HL-60 (cell line): ENCODE measurements at regions not wholly inside any gene's neighbourhood (a gene's known extent, or its start where the extent isn't known, plus 50 kb on each side); places are given as distances from the start of the nearest gene placed in this dataset.

Experiments
- DNase-seq, 2 experiments: peaks; one replicate each; pipeline ENCODE4 v3.0.0-alpha.2; 2010 to 2020; ENCODE audit warnings: low read depth in 1 of 2, low spot score in 1 of 2
- H3K27ac ChIP-seq: fragments of 250-450 bp; sonication (Bioruptor Pico); replicated peaks from 2 replicates; pipeline ENCODE4 v1.5.1; 2020; ENCODE audit warnings: mild to moderate bottlenecking, moderate library complexity
- H3K27me3 ChIP-seq: fragments of 250-450 bp; sonication (Bioruptor Pico); 2 replicates; pipeline ENCODE4 v1.5.1; 2021; ENCODE audit warnings: mild to moderate bottlenecking, moderate library complexity; ENCODE audit not compliant: insufficient read depth, poor library complexity, severe bottlenecking
- H3K4me3 ChIP-seq: replicated peaks from 2 replicates; pipeline ENCODE4 v1.5.1; 2011; ENCODE audit warnings: mild to moderate bottlenecking, control low read depth, low read length; ENCODE audit not compliant: insufficient read depth
- GABPA ChIP-seq: IDR thresholded peaks from 2 replicates; pipeline ENCODE4 v1.6.1; 2012; ENCODE audit warnings: low read depth
- POLR2AphosphoS5 ChIP-seq: IDR thresholded peaks from 2 replicates; pipeline ENCODE4 v1.6.1; 2012; ENCODE audit warnings: low read depth
- SPI1 ChIP-seq: IDR thresholded peaks from 2 replicates; pipeline ENCODE4 v1.6.1; 2012; ENCODE audit warnings: low read depth, mild to moderate bottlenecking, borderline replicate concordance
- TF ChIP-seq, protein P1 (sequence below): IDR thresholded peaks from 2 replicates; pipeline ENCODE4 v1.6.1; 2012; ENCODE audit warnings: low read depth; ENCODE audit not compliant: insufficient replicate concordance
- TF ChIP-seq, protein P2 (sequence below): IDR thresholded peaks from one replicate; pipeline ENCODE4 v1.5.1; 2011; ENCODE audit warnings: low read length, control low read depth, inconsistent platforms; ENCODE audit not compliant: insufficient read depth

DNA sequence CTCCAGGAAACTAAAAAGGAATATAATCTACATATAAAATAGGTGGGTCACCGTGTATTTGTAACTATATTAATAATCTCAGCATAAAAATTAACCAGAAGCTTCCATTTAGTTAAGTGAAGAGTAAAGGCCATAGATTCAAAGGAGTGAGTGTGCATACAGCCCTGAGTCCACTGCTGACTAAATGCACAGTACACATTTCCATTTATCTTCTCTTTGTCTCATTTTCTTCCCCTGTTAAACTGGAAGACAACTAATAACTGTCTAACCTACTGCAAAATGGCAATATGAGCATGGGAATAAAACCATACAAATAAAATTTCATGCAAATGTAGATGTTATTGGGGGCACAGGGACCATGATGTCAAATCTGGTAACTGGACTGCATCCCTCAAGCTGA lies 59.9 kb upstream of the DAB2 start:
- TF ChIP-seq POLR2AphosphoS5 (no peak), SPI1 (no peak), GABPA (no peak)
- TF ChIP-seq, protein P1, sequence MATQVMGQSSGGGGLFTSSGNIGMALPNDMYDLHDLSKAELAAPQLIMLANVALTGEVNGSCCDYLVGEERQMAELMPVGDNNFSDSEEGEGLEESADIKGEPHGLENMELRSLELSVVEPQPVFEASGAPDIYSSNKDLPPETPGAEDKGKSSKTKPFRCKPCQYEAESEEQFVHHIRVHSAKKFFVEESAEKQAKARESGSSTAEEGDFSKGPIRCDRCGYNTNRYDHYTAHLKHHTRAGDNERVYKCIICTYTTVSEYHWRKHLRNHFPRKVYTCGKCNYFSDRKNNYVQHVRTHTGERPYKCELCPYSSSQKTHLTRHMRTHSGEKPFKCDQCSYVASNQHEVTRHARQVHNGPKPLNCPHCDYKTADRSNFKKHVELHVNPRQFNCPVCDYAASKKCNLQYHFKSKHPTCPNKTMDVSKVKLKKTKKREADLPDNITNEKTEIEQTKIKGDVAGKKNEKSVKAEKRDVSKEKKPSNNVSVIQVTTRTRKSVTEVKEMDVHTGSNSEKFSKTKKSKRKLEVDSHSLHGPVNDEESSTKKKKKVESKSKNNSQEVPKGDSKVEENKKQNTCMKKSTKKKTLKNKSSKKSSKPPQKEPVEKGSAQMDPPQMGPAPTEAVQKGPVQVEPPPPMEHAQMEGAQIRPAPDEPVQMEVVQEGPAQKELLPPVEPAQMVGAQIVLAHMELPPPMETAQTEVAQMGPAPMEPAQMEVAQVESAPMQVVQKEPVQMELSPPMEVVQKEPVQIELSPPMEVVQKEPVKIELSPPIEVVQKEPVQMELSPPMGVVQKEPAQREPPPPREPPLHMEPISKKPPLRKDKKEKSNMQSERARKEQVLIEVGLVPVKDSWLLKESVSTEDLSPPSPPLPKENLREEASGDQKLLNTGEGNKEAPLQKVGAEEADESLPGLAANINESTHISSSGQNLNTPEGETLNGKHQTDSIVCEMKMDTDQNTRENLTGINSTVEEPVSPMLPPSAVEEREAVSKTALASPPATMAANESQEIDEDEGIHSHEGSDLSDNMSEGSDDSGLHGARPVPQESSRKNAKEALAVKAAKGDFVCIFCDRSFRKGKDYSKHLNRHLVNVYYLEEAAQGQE, result no peak
- TF ChIP-seq, protein P2, sequence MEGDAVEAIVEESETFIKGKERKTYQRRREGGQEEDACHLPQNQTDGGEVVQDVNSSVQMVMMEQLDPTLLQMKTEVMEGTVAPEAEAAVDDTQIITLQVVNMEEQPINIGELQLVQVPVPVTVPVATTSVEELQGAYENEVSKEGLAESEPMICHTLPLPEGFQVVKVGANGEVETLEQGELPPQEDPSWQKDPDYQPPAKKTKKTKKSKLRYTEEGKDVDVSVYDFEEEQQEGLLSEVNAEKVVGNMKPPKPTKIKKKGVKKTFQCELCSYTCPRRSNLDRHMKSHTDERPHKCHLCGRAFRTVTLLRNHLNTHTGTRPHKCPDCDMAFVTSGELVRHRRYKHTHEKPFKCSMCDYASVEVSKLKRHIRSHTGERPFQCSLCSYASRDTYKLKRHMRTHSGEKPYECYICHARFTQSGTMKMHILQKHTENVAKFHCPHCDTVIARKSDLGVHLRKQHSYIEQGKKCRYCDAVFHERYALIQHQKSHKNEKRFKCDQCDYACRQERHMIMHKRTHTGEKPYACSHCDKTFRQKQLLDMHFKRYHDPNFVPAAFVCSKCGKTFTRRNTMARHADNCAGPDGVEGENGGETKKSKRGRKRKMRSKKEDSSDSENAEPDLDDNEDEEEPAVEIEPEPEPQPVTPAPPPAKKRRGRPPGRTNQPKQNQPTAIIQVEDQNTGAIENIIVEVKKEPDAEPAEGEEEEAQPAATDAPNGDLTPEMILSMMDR, result no peak
- DNase-seq, result no peak
- H3K4me3 ChIP-seq, result no peak overlapping the region
- H3K27ac ChIP-seq, result no peak overlapping the region
- no peaks in the 10 kb centered on the region for H3K27me3 ChIP-seq

DNA sequence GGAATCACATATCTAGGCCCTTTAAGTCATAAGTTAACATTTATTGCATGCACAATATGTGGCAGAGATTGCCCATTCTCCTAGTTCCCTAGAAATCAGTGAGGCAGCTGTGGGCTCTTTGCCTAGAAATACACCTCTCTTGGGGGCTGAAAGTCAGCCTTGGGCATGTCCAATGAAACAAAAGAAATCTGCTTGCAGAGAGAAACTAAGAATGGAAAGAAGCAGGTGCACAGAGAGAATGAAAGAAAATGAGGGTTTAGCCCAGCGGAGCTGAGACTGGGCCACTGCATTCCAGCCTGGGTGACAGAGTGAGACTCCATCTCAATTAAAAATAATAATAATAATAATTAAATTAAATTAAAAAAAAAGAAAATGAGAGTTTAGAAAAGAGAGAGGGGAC lies 57.3 kb upstream of the DAB2 start:
- Histone ChIP-seq H3K27me3 (no peaks in the 10 kb centered on the region), H3K27ac (no peak overlapping the region), H3K4me3 (no peak overlapping the region)
- no peak for TF ChIP-seq POLR2AphosphoS5
- TF ChIP-seq SPI1, result no peak
- TF ChIP-seq, protein P2, result no peak
- TF ChIP-seq GABPA, result no peak
- TF ChIP-seq, protein P1, result no peak
- no peak for DNase-seq

DNA sequence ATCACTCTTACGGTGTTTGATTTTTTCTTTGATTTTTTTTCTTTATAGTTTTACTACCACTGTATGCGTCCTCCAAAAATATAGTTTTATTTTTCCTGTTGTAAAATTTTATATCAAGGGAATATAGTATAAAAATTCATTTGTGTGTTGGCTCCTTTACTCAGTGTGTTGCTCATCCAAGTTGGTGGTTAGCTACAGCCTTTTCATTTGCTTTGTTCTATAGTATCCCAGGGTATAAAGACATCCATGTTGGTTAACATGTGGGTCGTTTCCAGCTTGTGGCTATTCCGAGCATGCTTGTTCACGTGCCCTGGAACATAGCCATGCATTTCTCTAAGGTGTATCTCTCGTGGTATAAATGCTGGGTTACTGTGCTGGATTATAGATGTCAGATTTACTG lies 54.8 kb upstream of the DAB2 start:
- Histone ChIP-seq H3K27me3 (no peaks in the 10 kb centered on the region), H3K4me3 (no peak overlapping the region), H3K27ac (no peak overlapping the region)
- TF ChIP-seq SPI1 (no peak), POLR2AphosphoS5 (no peak), GABPA (no peak)
- TF ChIP-seq, protein P2, result no peak
- TF ChIP-seq, protein P1, result no peak
- DNase-seq, result no peak
